ENCODE measurements at regions not wholly inside any gene's neighbourhood (a gene's known extent, or its start where the extent isn't known, plus 50 kb on each side); places are given as distances from the start of the nearest gene placed in this dataset.

- Histone ChIP-seq H3K4me3 (ENCODE audit: low read length) (no peak overlapping the region), H3K79me2 (ENCODE audit: control insufficient read depth, low read length) (no peaks in the 10 kb centered on the region), H3K27ac (ENCODE audit: low read depth, low read length) (no peak overlapping the region), H3K9me3 (ENCODE audit: control insufficient read depth, insufficient read depth, low read length) (no peaks in the 10 kb centered on the region), H3K27me3 (ENCODE audit: control insufficient read depth, low read length) (no peaks in the 10 kb centered on the region), H3K9me2 (replicated peaks; ENCODE audit: control insufficient read depth, low read length) (no peaks in the 10 kb centered on the region), H3K4me1 (ENCODE audit: control insufficient read depth, low read length) (no peaks in the 10 kb centered on the region), H4K20me1 (ENCODE audit: control insufficient read depth, insufficient read depth, low read depth, low read length) (no peaks in the 10 kb centered on the region), H3K36me3 (ENCODE audit: control insufficient read depth, low read length) (no peaks in the 10 kb centered on the region), H3K4me2 (ENCODE audit: low read length) (no peak overlapping the region), H3F3A (ENCODE audit: control insufficient read depth, insufficient read depth) (no peaks in the 10 kb centered on the region)
- TF ChIP-seq EZH2phosphoT487 (IDR thresholded peaks at IDR 0.05; ENCODE audit: borderline replicate concordance, low read length) (no peak), CTCF (IDR thresholded peaks at IDR 0.05; ENCODE audit: low read depth, low read length, poor library complexity, severe bottlenecking) (no peak)
Observed at GRCh38 chr18:39945076-39945475, 2010.0 kb upstream of the PIK3C3 start.

- no peaks in the 10 kb centered on the region for H3K9me2 ChIP-seq (replicated peaks; ENCODE audit: control insufficient read depth, low read length)
- H3K27ac ChIP-seq (ENCODE audit: low read depth, low read length) = no peak overlapping the region
- no peaks in the 10 kb centered on the region for H3K79me2 ChIP-seq (ENCODE audit: control insufficient read depth, low read length)
- TF ChIP-seq CTCF (IDR thresholded peaks at IDR 0.05; ENCODE audit: low read depth, low read length, poor library complexity, severe bottlenecking) (no peak), EZH2phosphoT487 (IDR thresholded peaks at IDR 0.05; ENCODE audit: borderline replicate concordance, low read length) (no peak)
- H3F3A ChIP-seq (ENCODE audit: control insufficient read depth, insufficient read depth) = no peaks in the 10 kb centered on the region
- H3K27me3 ChIP-seq (ENCODE audit: control insufficient read depth, low read length) = no peaks in the 10 kb centered on the region
- no peak overlapping the region for H3K4me3 ChIP-seq (ENCODE audit: low read length)
- no peak overlapping the region for H3K4me2 ChIP-seq (ENCODE audit: low read length)
- H3K9me3 ChIP-seq (ENCODE audit: control insufficient read depth, insufficient read depth, low read length) = no peaks in the 10 kb centered on the region
- H4K20me1 ChIP-seq (ENCODE audit: control insufficient read depth, insufficient read depth, low read depth, low read length) = no peaks in the 10 kb centered on the region
- no peaks in the 10 kb centered on the region for H3K36me3 ChIP-seq (ENCODE audit: control insufficient read depth, low read length)
- no peaks in the 10 kb centered on the region for H3K4me1 ChIP-seq (ENCODE audit: control insufficient read depth, low read length)
Observed at GRCh38 chr18:39942702-39943101, 2012.3 kb upstream of the PIK3C3 start.

GRCh38 chr18:39938676-39939608 lies 2016.1 kb upstream of the PIK3C3 start:
- H3K27ac ChIP-seq (ENCODE audit: low read depth, low read length) = no peak overlapping the region
- H3K36me3 ChIP-seq (ENCODE audit: control insufficient read depth, low read length) = no peaks in the 10 kb centered on the region
- no peaks in the 10 kb centered on the region for H3K27me3 ChIP-seq (ENCODE audit: control insufficient read depth, low read length)
- H3K9me3 ChIP-seq (ENCODE audit: control insufficient read depth, insufficient read depth, low read length) = no peaks in the 10 kb centered on the region
- no peaks in the 10 kb centered on the region for H3F3A ChIP-seq (ENCODE audit: control insufficient read depth, insufficient read depth)
- no peak overlapping the region for H3K4me3 ChIP-seq (ENCODE audit: low read length)
- no peaks in the 10 kb centered on the region for H3K4me1 ChIP-seq (ENCODE audit: control insufficient read depth, low read length)
- H3K9me2 ChIP-seq (replicated peaks; ENCODE audit: control insufficient read depth, low read length) = no peaks in the 10 kb centered on the region
- no peak for TF ChIP-seq CTCF (IDR thresholded peaks at IDR 0.05; ENCODE audit: low read depth, low read length, poor library complexity, severe bottlenecking)
- no peak for TF ChIP-seq EZH2phosphoT487 (IDR thresholded peaks at IDR 0.05; ENCODE audit: borderline replicate concordance, low read length)
- H3K4me2 ChIP-seq (ENCODE audit: low read length) = no peak overlapping the region
- no peaks in the 10 kb centered on the region for H4K20me1 ChIP-seq (ENCODE audit: control insufficient read depth, insufficient read depth, low read depth, low read length)
- no peaks in the 10 kb centered on the region for H3K79me2 ChIP-seq (ENCODE audit: control insufficient read depth, low read length)

Data from DOHH2 (cell line).